AG09309 (cell line): ENCODE measurements at regions not wholly inside any gene's neighbourhood (a gene's known extent, or its start where the extent isn't known, plus 50 kb on each side); places are given as distances from the start of the nearest gene placed in this dataset.

ENCODE experiments used
- DNase-seq: peaks from one replicate; pipeline ENCODE4 v3.0.0-alpha.2; 2010; ENCODE audit warnings: low read depth
- H3K4me3 ChIP-seq: 2 replicates; pipeline ENCODE4 v1.5.1; 2011; ENCODE audit warnings: mild to moderate bottlenecking, low read depth, low read length, moderate library complexity; ENCODE audit not compliant: control insufficient read depth
- CTCF ChIP-seq: IDR thresholded peaks from 2 replicates; pipeline ENCODE4 v1.5.1; 2011; ENCODE audit warnings: mild to moderate bottlenecking, low read depth, low read length, inconsistent platforms; ENCODE audit not compliant: insufficient read depth, control insufficient read depth; ENCODE audit errors: missing control alignments

- TF ChIP-seq CTCF: no peak
- no peak for DNase-seq
- no peak overlapping the region for H3K4me3 ChIP-seq
These were observed 1338.8 kb downstream of the NSUN3 start for GRCh38 chr3:95401693-95402092.

- no peak overlapping the region for H3K4me3 ChIP-seq
- no peak for DNase-seq
- no peak for TF ChIP-seq CTCF
These were observed 1345.0 kb downstream of the NSUN3 start for GRCh38 chr3:95407709-95408463.

GRCh38 chr3:95408464-95408862 lies 1345.6 kb downstream of the NSUN3 start:
- no peak for TF ChIP-seq CTCF
- no peak overlapping the region for H3K4me3 ChIP-seq
- no peak for DNase-seq

- no peak for TF ChIP-seq CTCF
These were observed 1355.4 kb downstream of the NSUN3 start for GRCh38 chr3:95418251-95418650.

GRCh38 chr3:95424279-95424678 lies 1361.4 kb downstream of the NSUN3 start:
- no peak for DNase-seq
- H3K4me3 ChIP-seq: no peak overlapping the region
- TF ChIP-seq CTCF: no peak

More at GRCh38 chr3:95418251-95418650, 1355.4 kb downstream of the NSUN3 start:
- DNase-seq: no peak
- H3K4me3 ChIP-seq: no peak overlapping the region

- no peak overlapping the region for H3K4me3 ChIP-seq
- no peak for DNase-seq
- TF ChIP-seq CTCF: no peak
These were observed 1371.6 kb downstream of the NSUN3 start for GRCh38 chr3:95434491-95434890.
